Activated CD4-positive, alpha-beta T cell treated with anti-CD3 and anti-CD28 coated beads, Interleukin-2, amount 10 ng/mL, durations not matched to agents 7 days and 5 days (primary cell): ENCODE measurements at regions not wholly inside any gene's neighbourhood (a gene's known extent, or its start where the extent isn't known, plus 50 kb on each side); places are given as distances from the start of the nearest gene placed in this dataset.
"Not testable (repeated sequence)": the region's sequence is repeated elsewhere in the genome, so short reads cannot be mapped to it uniquely, and the experiment has no call there.

Experiments used
- CTCF ChIA-PET: fragments of 350-600 bp; sonication (Branson Sonifier 250); formaldehyde crosslinking; loops from one replicate; lab custom pipeline; 2021; ENCODE audit warnings: antibody characterized with exemption; lab: Charles Lee
- POLR2A ChIA-PET: fragments of 350-600 bp; sonication (Branson Sonifier 250); formaldehyde crosslinking; loops from one replicate; lab custom pipeline; 2021; ENCODE audit warnings: antibody characterized with exemption; lab: Charles Lee
- DNase-seq: peaks from one replicate; pipeline ENCODE4 v3.0.0-alpha.2; 2020
- H3K27ac Mint-ChIP-seq: one replicate; pipeline ENCODE4 v1.8.0; 2021; ENCODE audit warnings: mild to moderate bottlenecking, moderate library complexity, mixed read lengths
- H3K27me3 Mint-ChIP-seq: one replicate; pipeline ENCODE4 v1.8.0; 2021; ENCODE audit warnings: mixed read lengths
- H3K36me3 Mint-ChIP-seq: one replicate; pipeline ENCODE4 v1.8.0; 2021; ENCODE audit warnings: low read depth, mixed read lengths
- H3K4me1 Mint-ChIP-seq: one replicate; pipeline ENCODE4 v1.8.0; 2021; ENCODE audit warnings: mixed read lengths
- H3K4me3 Mint-ChIP-seq: one replicate; pipeline ENCODE4 v1.8.0; 2021; ENCODE audit warnings: mild to moderate bottlenecking, moderate library complexity, mixed read lengths
- H3K9me3 Mint-ChIP-seq: one replicate; pipeline ENCODE4 v1.8.0; 2021; ENCODE audit warnings: mixed read lengths

DNA sequence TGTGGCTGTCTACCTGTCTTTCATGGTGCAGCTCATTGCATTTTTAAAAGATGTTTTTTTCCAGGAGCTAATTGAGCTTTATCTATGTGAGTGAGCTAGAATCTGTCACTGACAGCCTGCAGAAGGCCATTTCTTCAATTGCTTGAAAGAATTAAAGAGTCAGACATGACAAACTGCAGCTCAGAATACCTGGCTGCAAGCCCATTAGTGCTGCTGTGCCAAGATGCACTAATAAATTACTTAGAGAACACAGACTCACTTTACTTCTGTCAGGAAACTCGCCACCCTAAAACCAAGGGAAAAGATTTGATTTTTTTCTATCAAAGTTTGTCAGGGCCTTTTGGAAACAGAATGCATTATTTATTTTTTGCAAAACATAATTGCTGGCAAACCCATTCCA, 368.3 kb downstream of the CAAP1 start:
- H3K9me3 Mint-ChIP-seq = peaks cover 2% of the 10 kb centered on the region
- POLR2A ChIA-PET = no interaction called here

GRCh38 chr9:26523577-26523976, 369.0 kb downstream of the CAAP1 start:
- ChIA-PET CTCF (interaction anchor here (0.6 kb wide), 1 partner anchor 27 kb away, joined by 3 read pairs; no protein-coding TSS in a partner anchor), POLR2A (no interaction called here)
- Mint-ChIP-seq H3K4me3 (no peak overlapping the region), H3K36me3 (no peaks in the 10 kb centered on the region), H3K27ac (no peak overlapping the region), H3K4me1 (no peaks in the 10 kb centered on the region), H3K27me3 (no peaks in the 10 kb centered on the region), H3K9me3 (peaks cover 2% of the 10 kb centered on the region)
- DNase-seq = no peak

More for the DNA sequence above, 368.3 kb downstream of the CAAP1 start:
- no peak overlapping the region for H3K4me3 Mint-ChIP-seq
- H3K4me1 Mint-ChIP-seq = no peaks in the 10 kb centered on the region
- H3K36me3 Mint-ChIP-seq = no peaks in the 10 kb centered on the region
- H3K27ac Mint-ChIP-seq = no peak overlapping the region
- DNase-seq = no peak
- H3K27me3 Mint-ChIP-seq = no peaks in the 10 kb centered on the region
- CTCF ChIA-PET = no interaction called here

GRCh38 chr9:26520141-26520540, 372.5 kb downstream of the CAAP1 start:
- Mint-ChIP-seq H3K9me3 (no peaks in the 10 kb centered on the region), H3K27ac (no peak overlapping the region), H3K36me3 (no peaks in the 10 kb centered on the region), H3K27me3 (no peaks in the 10 kb centered on the region), H3K4me3 (no peak overlapping the region), H3K4me1 (no peaks in the 10 kb centered on the region)
- POLR2A ChIA-PET = no interaction called here
- CTCF ChIA-PET = no interaction called here
- no peak for DNase-seq

DNA sequence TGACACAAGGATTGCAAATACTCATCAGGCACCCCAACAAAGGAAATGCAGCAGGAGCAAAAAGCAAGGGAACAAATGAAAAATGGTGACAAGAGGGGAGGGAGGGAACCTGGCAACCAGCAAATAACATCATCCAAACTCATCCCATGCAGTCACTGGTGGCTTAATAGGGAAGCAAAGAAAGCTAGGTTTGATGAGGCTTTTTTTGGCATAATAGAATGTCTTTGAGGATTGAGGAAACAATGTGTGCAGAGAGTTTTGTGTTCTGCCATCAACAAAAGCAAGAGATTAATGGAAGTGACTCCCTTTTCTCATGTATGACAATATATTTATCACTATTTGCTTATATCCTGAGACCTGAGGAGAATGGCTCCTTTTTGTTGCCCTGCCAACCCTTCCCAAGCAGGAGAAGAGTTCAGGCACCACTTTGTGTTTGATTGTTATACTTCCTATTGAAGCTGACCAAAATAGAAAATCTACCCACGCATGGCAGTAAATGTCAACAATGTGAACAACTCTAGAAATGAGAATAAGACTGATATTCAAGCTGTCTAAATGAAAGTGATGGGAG, 375.7 kb downstream of the CAAP1 start:
- Mint-ChIP-seq H3K9me3 (no peaks in the 10 kb centered on the region), H3K27ac (no peak overlapping the region), H3K36me3 (no peaks in the 10 kb centered on the region), H3K4me1 (no peaks in the 10 kb centered on the region), H3K27me3 (no peaks in the 10 kb centered on the region), H3K4me3 (no peak overlapping the region)
- DNase-seq = no peak
- ChIA-PET POLR2A (no interaction called here), CTCF (no interaction called here)

- Mint-ChIP-seq H3K36me3 (no peaks in the 10 kb centered on the region), H3K9me3 (no peaks in the 10 kb centered on the region), H3K4me1 (no peaks in the 10 kb centered on the region), H3K27ac (no peak overlapping the region), H3K27me3 (no peaks in the 10 kb centered on the region), H3K4me3 (no peak overlapping the region)
- CTCF ChIA-PET = no interaction called here
- POLR2A ChIA-PET = no interaction called here
- DNase-seq = no peak
These were observed 378.9 kb downstream of the CAAP1 start for GRCh38 chr9:26513730-26514129.

- Mint-ChIP-seq H3K36me3 (no peaks in the 10 kb centered on the region), H3K27me3 (no peaks in the 10 kb centered on the region), H3K4me3 (no peak overlapping the region), H3K27ac (no peak overlapping the region), H3K9me3 (no peaks in the 10 kb centered on the region), H3K4me1 (no peaks in the 10 kb centered on the region)
- POLR2A ChIA-PET = no interaction called here
- DNase-seq = no peak
- CTCF ChIA-PET = no interaction called here
These were observed 382.5 kb downstream of the CAAP1 start for GRCh38 chr9:26510137-26510536.

DNA sequence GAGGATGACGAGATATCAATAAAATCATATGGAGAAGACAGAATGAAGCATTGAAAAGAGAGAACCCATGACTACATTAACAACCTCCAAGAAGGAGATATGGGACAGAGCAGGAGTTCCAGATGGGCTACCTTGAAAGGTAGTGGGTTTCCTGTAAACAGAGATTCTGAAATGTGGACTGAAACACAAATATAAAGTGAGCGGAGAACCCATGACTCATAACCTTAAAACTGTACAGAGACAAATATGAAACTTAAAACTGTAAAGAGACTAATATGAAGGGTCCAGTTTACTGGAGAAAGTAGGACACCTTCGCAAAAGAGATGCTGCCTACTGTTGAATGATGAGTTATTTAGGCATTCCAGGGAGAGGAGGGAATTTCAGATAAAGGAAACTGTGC, 383.7 kb downstream of the CAAP1 start:
- Mint-ChIP-seq H3K27ac (no peak overlapping the region), H3K27me3 (no peaks in the 10 kb centered on the region), H3K36me3 (no peaks in the 10 kb centered on the region), H3K4me1 (no peaks in the 10 kb centered on the region), H3K4me3 (no peak overlapping the region), H3K9me3 (no peaks in the 10 kb centered on the region)
- CTCF ChIA-PET = no interaction called here
- POLR2A ChIA-PET = no interaction called here
- no peak for DNase-seq

- CTCF ChIA-PET = no interaction called here
- Mint-ChIP-seq H3K9me3 (no peaks in the 10 kb centered on the region), H3K27me3 (no peaks in the 10 kb centered on the region), H3K4me1 (no peaks in the 10 kb centered on the region), H3K27ac (no peak overlapping the region), H3K4me3 (no peak overlapping the region), H3K36me3 (no peaks in the 10 kb centered on the region)
- POLR2A ChIA-PET = no interaction called here
- no peak for DNase-seq
These were observed 388.5 kb downstream of the CAAP1 start for GRCh38 chr9:26504057-26504456.

DNA sequence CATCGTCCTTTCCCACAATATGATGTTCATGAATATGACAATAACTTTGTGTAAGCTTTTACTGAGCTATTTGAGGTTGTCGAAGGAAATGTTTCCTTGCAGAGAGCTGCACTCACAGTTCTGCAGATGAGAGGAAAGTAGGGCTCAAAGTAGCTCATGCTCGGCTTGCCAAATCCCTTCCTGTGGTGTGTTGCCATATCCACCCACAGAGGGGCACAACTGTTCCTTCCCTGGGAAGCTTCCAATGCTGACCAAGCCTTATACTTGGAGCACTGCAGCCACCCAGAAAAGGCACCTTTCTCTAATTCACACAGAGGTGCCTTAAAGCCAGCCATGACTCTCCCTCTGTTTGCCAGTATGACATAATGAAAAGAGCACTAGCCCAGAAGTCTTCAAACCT, 390.3 kb downstream of the CAAP1 start:
- no peak for DNase-seq
- ChIA-PET CTCF (no interaction called here), POLR2A (no interaction called here)
- Mint-ChIP-seq H3K4me1 (no peaks in the 10 kb centered on the region), H3K4me3 (no peak overlapping the region), H3K9me3 (peaks cover 3% of the 10 kb centered on the region), H3K36me3 (no peaks in the 10 kb centered on the region), H3K27ac (no peak overlapping the region), H3K27me3 (no peaks in the 10 kb centered on the region)

GRCh38 chr9:26500471-26500870, 392.1 kb downstream of the CAAP1 start:
- H3K27me3 Mint-ChIP-seq = no peaks in the 10 kb centered on the region
- DNase-seq = no peak
- H3K9me3 Mint-ChIP-seq = peaks cover 3% of the 10 kb centered on the region
- H3K27ac Mint-ChIP-seq = no peak overlapping the region
- ChIA-PET CTCF (no interaction called here), POLR2A (no interaction called here)
- no peaks in the 10 kb centered on the region for H3K36me3 Mint-ChIP-seq
- H3K4me1 Mint-ChIP-seq = no peaks in the 10 kb centered on the region
- H3K4me3 Mint-ChIP-seq = no peak overlapping the region

GRCh38 chr9:26492608-26493521, 399.7 kb downstream of the CAAP1 start:
- H3K4me3 Mint-ChIP-seq, H3K36me3 Mint-ChIP-seq, H3K27me3 Mint-ChIP-seq, POLR2A ChIA-PET, CTCF ChIA-PET, DNase-seq, H3K27ac Mint-ChIP-seq, H3K4me1 Mint-ChIP-seq, H3K9me3 Mint-ChIP-seq: not testable (repeated sequence)

- H3K4me1 Mint-ChIP-seq, CTCF ChIA-PET, H3K4me3 Mint-ChIP-seq, H3K27me3 Mint-ChIP-seq, DNase-seq, H3K9me3 Mint-ChIP-seq, H3K36me3 Mint-ChIP-seq, POLR2A ChIA-PET, H3K27ac Mint-ChIP-seq: not testable (repeated sequence)
These were observed 400.5 kb downstream of the CAAP1 start for GRCh38 chr9:26491922-26492607.

- ChIA-PET CTCF (no interaction called here), POLR2A (no interaction called here)
- DNase-seq = no peak
- H3K4me3 Mint-ChIP-seq = no peak overlapping the region
- no peaks in the 10 kb centered on the region for H3K27me3 Mint-ChIP-seq
- H3K4me1 Mint-ChIP-seq = no peaks in the 10 kb centered on the region
- no peaks in the 10 kb centered on the region for H3K36me3 Mint-ChIP-seq
- no peak overlapping the region for H3K27ac Mint-ChIP-seq
- H3K9me3 Mint-ChIP-seq = peaks cover 9% of the 10 kb centered on the region
These were observed 408.6 kb downstream of the CAAP1 start for GRCh38 chr9:26483991-26484390.
